Stimulated activated CD8-positive, alpha-beta memory T cell treated with anti-CD3 and anti-CD28 coated beads, Interleukin-7, amount 100 ng/mL, for 24 hours (primary cell): ENCODE measurements at regions not wholly inside any gene's neighbourhood (a gene's known extent, or its start where the extent isn't known, plus 50 kb on each side); places are given as distances from the start of the nearest gene placed in this dataset.

Source experiments
- DNase-seq: peaks from one replicate; pipeline ENCODE4 v3.0.0-alpha.2; 2020; ENCODE audit warnings: low read depth

GRCh38 chr21:16928439-16928838, 584.4 kb upstream of the CXADR start:
- DNase-seq = no peak

GRCh38 chr21:16932314-16932713, 580.5 kb upstream of the CXADR start:
- no peak for DNase-seq

- no peak for DNase-seq
Measured at GRCh38 chr21:16942703-16943102, 570.1 kb upstream of the CXADR start.

- DNase-seq = no peak
Measured at GRCh38 chr21:16943231-16943630, 569.6 kb upstream of the CXADR start.

GRCh38 chr21:16945580-16945979, 567.3 kb upstream of the CXADR start:
- no peak for DNase-seq

- DNase-seq = no peak
Measured at GRCh38 chr21:16956824-16957223, 556.0 kb upstream of the CXADR start.

GRCh38 chr21:16965424-16965823, 547.4 kb upstream of the CXADR start:
- no peak for DNase-seq

GRCh38 chr21:16968436-16968835, 544.4 kb upstream of the CXADR start:
- DNase-seq = no peak

GRCh38 chr21:16969636-16970035, 543.2 kb upstream of the CXADR start:
- no peak for DNase-seq

GRCh38 chr21:16974060-16974459, 538.8 kb upstream of the CXADR start:
- DNase-seq = no peak

GRCh38 chr21:16976193-16976592, 536.6 kb upstream of the CXADR start:
- no peak for DNase-seq

- DNase-seq = no peak
Measured at GRCh38 chr21:16978309-16978895, 534.4 kb upstream of the CXADR start.

GRCh38 chr21:16979574-16979973, 533.3 kb upstream of the CXADR start:
- no peak for DNase-seq

GRCh38 chr21:16983420-16983819, 529.4 kb upstream of the CXADR start:
- no peak for DNase-seq

GRCh38 chr21:16992448-16992847, 520.4 kb upstream of the CXADR start:
- no peak for DNase-seq

- no peak for DNase-seq
Measured at GRCh38 chr21:16993416-16994038, 519.3 kb upstream of the CXADR start.

- no peak for DNase-seq
Measured at GRCh38 chr21:17002594-17003257, 510.1 kb upstream of the CXADR start.

- DNase-seq = no peak
Measured at GRCh38 chr21:17003258-17003615, 509.6 kb upstream of the CXADR start.

GRCh38 chr21:17003763-17004373, 509.0 kb upstream of the CXADR start:
- no peak for DNase-seq

GRCh38 chr21:17032141-17032655, 480.6 kb upstream of the CXADR start:
- DNase-seq = no peak

GRCh38 chr21:17044696-17045095, 468.1 kb upstream of the CXADR start:
- no peak for DNase-seq

- no peak for DNase-seq
Measured at GRCh38 chr21:17045214-17045853, 467.5 kb upstream of the CXADR start.

- no peak for DNase-seq
Measured at GRCh38 chr21:17048974-17049373, 463.9 kb upstream of the CXADR start.
